GM23248 (cell line): ENCODE measurements at regions not wholly inside any gene's neighbourhood (a gene's known extent, or its start where the extent isn't known, plus 50 kb on each side); places are given as distances from the start of the nearest gene placed in this dataset.

Experiments
- EZH2 ChIP-seq: fragments of 200-600 bp; sonication (generic); IDR thresholded peaks from 2 replicates; pipeline ENCODE4 v1.6.1; 2018; ENCODE audit warnings: antibody characterized with exemption, mild to moderate bottlenecking; ENCODE audit not compliant: insufficient read depth, poor library complexity, severe bottlenecking
- EZH2phosphoT487 ChIP-seq: fragments of 200-600 bp; sonication (generic); IDR thresholded peaks from 2 replicates; pipeline ENCODE4 v1.6.1; 2018; ENCODE audit warnings: antibody characterized with exemption, moderate library complexity, mild to moderate bottlenecking, low read depth; ENCODE audit not compliant: insufficient read depth

- TF ChIP-seq EZH2 (no peak), EZH2phosphoT487 (no peak)
These were observed 129.2 kb downstream of the MYCN start for GRCh38 chr2:16069663-16069932.
